NCI-H345 treated with DMSO at 0.1 percent for 48 hours (cell line): ENCODE measurements at regions not wholly inside any gene's neighbourhood (a gene's known extent, or its start where the extent isn't known, plus 50 kb on each side); places are given as distances from the start of the nearest gene placed in this dataset.
A peak's percentile ranks its signal among the peaks of the same experiment; 100 is the strongest.
"Not testable (repeated sequence)": the region's sequence is repeated elsewhere in the genome, so short reads cannot be mapped to it uniquely, and the experiment has no call there.

Experiments
- DNase-seq: peaks from one replicate; lab custom pipeline; 2025; ENCODE audit not compliant: unreplicated experiment; lab: John Stamatoyannopoulos, UW

GRCh38 chr3:87435926-87436620 lies 159.7 kb upstream of the POU1F1 start:
- DNase-seq, result no peak

GRCh38 chr3:87433445-87433844 lies 157.1 kb upstream of the POU1F1 start:
- not testable (repeated sequence) for DNase-seq

GRCh38 chr3:87426918-87427317 lies 150.5 kb upstream of the POU1F1 start:
- no peak for DNase-seq

- DNase-seq, result no peak
Measured at GRCh38 chr3:87425056-87425455, 148.7 kb upstream of the POU1F1 start.

GRCh38 chr3:87423336-87423735 lies 147.0 kb upstream of the POU1F1 start:
- DNase-seq, result no peak

- DNase-seq, result no peak
Measured at GRCh38 chr3:87422333-87422732, 145.9 kb upstream of the POU1F1 start.

- DNase-seq, result no peak
Measured at GRCh38 chr3:87420171-87420570, 143.8 kb upstream of the POU1F1 start.

GRCh38 chr3:87414271-87414670 lies 137.9 kb upstream of the POU1F1 start:
- DNase-seq, result no peak

- no peak for DNase-seq
Measured at GRCh38 chr3:87413814-87414213, 137.4 kb upstream of the POU1F1 start.

GRCh38 chr3:87410110-87410509 lies 133.7 kb upstream of the POU1F1 start:
- no peak for DNase-seq

GRCh38 chr3:87398168-87398801 lies 121.9 kb upstream of the POU1F1 start:
- no peak for DNase-seq

GRCh38 chr3:87397211-87397610 lies 120.8 kb upstream of the POU1F1 start:
- no peak for DNase-seq

GRCh38 chr3:87390821-87391220 lies 114.4 kb upstream of the POU1F1 start:
- DNase-seq, result no peak

- DNase-seq, result no peak
Measured at GRCh38 chr3:87390353-87390752, 114.0 kb upstream of the POU1F1 start.

GRCh38 chr3:87375231-87375682 lies 98.9 kb upstream of the POU1F1 start:
- no peak for DNase-seq

GRCh38 chr3:87370007-87370406 lies 93.6 kb upstream of the POU1F1 start:
- peak; percentile 46 for DNase-seq

- DNase-seq, result no peak
Measured at GRCh38 chr3:87367736-87368135, 91.4 kb upstream of the POU1F1 start.

- DNase-seq, result no peak
Measured at GRCh38 chr3:87363721-87364120, 87.3 kb upstream of the POU1F1 start.

GRCh38 chr3:87361956-87362355 lies 85.6 kb upstream of the POU1F1 start:
- no peak for DNase-seq

- no peak for DNase-seq
Measured at GRCh38 chr3:87361271-87361670, 84.9 kb upstream of the POU1F1 start.

GRCh38 chr3:87359826-87360225 lies 83.4 kb upstream of the POU1F1 start:
- no peak for DNase-seq

- no peak for DNase-seq
Measured at GRCh38 chr3:87359025-87359424, 82.6 kb upstream of the POU1F1 start.

- no peak for DNase-seq
Measured at GRCh38 chr3:87358066-87358465, 81.7 kb upstream of the POU1F1 start.
